ENCODE measurements at regions not wholly inside any gene's neighbourhood (a gene's known extent, or its start where the extent isn't known, plus 50 kb on each side); places are given as distances from the start of the nearest gene placed in this dataset.

DNA sequence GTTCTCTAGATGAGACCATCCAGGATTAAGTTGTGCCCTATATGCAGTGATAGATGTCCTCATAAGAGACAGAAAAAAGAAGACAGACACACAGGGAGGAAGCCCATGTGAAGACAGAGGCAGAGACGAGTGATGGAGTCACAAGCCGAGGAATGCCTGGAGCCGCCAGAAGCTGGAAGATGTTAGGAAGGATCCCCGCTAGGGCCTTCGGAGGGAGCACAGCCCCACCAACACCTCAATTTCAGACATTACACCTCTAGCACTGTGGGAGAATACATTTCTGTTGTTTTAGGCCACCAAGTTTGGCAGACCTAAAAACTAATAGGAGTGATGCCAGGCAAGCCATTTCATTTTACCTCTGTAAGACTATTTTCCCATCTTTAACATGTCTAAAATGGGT is 458.5 kb downstream of the MED13L start:
- CTCF ChIA-PET: no interaction called here
- DNase-seq (no peak), ATAC-seq (no peak)
- no peaks in the 10 kb centered on the region for H3K9me3 Mint-ChIP-seq (ENCODE audit: low read depth)
- no peak overlapping the region for H3K4me3 Mint-ChIP-seq
- H3K36me3 Mint-ChIP-seq: no peaks in the 10 kb centered on the region
- no peaks in the 10 kb centered on the region for H3K27me3 Mint-ChIP-seq
- H3K4me1 Mint-ChIP-seq: no peaks in the 10 kb centered on the region
- no peak overlapping the region for H3K27ac Mint-ChIP-seq

DNA sequence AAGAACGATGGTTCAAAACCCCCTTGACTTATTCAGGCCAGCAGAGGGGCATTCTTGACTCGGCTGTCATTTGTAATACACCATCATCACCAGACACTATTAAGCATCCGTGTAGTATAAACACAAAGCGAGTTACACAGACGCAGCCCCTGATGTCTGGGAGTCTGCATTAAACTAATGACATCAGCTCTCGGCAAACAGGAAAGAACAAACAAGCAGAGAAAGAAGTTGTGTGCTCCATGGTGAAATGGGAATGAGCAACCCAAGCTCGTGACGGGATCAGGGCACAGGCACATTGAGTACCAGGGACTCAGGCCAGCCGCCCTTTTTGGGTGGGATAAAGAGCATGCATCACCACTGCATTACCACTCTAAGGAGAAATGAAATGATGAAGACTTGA is 460.1 kb downstream of the MED13L start:
- Mint-ChIP-seq H3K9me3 (ENCODE audit: low read depth) (peaks cover under 1% of the 10 kb centered on the region), H3K4me3 (no peak overlapping the region), H3K4me1 (no peaks in the 10 kb centered on the region), H3K27me3 (no peaks in the 10 kb centered on the region), H3K27ac (no peak overlapping the region), H3K36me3 (no peaks in the 10 kb centered on the region)
- CTCF ChIA-PET: no interaction called here
- no peak for DNase-seq
- no peak for ATAC-seq

DNA sequence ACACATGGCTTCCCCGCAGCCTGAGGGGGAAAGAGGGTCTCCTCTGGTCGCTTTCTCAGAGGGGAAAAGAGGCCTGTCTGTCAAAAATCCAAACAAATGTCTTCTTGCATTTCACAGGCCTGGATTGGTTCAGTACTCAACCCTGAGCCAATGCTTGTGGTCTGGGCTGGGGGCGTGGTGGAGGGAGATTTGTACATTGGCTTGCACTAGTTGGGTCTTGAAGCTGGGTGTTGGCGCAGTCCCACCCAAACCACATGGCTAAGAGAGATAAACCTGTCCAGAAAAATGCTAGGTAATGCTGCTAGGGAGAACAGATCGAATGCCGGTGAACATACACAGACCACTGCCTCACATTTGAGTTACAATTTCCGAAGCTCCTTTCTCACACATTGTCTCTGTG is 461.6 kb downstream of the MED13L start:
- CTCF ChIA-PET: no interaction called here

DNA sequence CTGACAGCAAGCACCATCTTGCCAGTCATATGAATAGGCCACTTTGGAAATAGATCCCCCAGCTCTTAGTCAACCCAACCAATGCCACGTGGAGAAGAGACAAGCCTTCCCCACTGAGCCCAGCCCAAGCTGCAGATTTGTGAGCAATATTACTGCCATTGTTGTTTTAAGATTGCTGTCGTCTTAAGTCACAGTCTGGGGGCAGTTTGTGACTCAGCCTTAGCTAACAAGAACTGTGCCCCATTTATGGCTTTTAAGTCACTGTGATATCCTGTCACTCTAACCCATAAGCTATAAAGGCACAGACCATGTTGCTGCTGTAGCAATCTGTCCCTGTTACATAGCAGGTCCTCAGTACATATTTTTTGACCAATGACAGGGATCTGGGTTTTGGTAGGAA is 464.2 kb downstream of the MED13L start:
- Mint-ChIP-seq H3K9me3 (ENCODE audit: low read depth) (peaks cover 6% of the 10 kb centered on the region), H3K27me3 (no peaks in the 10 kb centered on the region), H3K4me1 (no peaks in the 10 kb centered on the region), H3K36me3 (no peaks in the 10 kb centered on the region), H3K27ac (no peak overlapping the region), H3K4me3 (no peak overlapping the region)
- no peak for ATAC-seq
- no peak for DNase-seq
- CTCF ChIA-PET: no interaction called here

More for the DNA sequence above, 461.6 kb downstream of the MED13L start:
- no peak overlapping the region for H3K4me3 Mint-ChIP-seq
- DNase-seq (no peak), ATAC-seq (no peak)
- no peak overlapping the region for H3K27ac Mint-ChIP-seq
- no peaks in the 10 kb centered on the region for H3K36me3 Mint-ChIP-seq
- H3K4me1 Mint-ChIP-seq: no peaks in the 10 kb centered on the region
- no peaks in the 10 kb centered on the region for H3K27me3 Mint-ChIP-seq
- H3K9me3 Mint-ChIP-seq (ENCODE audit: low read depth): peaks cover 6% of the 10 kb centered on the region

DNA sequence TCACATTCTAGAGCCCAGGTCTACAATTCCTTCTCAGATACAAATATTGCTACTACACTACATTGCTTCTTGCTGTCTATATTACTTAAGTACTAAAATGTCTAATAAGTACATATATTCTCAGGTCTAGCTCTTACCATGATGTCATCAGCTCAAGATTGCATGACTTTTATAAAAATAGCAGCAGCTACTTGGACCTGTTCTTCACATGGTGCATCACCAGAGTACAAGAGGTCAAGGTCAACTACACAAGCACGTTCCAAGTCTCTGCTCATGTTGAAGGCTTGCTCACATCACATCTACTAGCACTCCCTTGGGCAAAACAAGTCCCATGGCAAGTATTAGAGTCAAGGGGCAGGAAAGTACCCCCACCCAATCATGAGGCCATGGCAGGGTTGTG is 465.6 kb downstream of the MED13L start:
- DNase-seq (no peak), ATAC-seq (no peak)
- Mint-ChIP-seq H3K27ac (no peak overlapping the region), H3K9me3 (ENCODE audit: low read depth) (peaks cover 6% of the 10 kb centered on the region), H3K4me3 (no peak overlapping the region), H3K27me3 (no peaks in the 10 kb centered on the region), H3K4me1 (no peaks in the 10 kb centered on the region), H3K36me3 (no peaks in the 10 kb centered on the region)
- CTCF ChIA-PET: no interaction called here

DNA sequence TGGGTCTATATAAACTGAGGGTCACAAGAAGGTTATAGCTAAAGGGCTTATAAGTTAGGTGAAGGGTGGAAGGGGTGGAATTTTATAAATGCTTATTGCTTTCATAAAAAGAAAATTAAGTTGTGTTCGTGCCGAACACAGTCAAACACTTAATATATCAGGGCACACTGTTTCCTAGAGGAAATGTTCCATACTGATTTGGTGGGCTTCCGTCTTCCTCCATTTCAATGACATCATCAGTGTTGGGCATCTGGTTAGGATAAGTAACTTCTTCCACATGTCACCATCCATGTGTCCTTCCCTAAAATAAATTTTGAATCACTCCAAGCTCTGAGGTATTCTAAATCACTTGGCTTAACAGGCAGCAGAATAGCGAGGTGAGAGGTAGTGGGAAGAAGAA is 466.4 kb downstream of the MED13L start:
- no peak overlapping the region for H3K27ac Mint-ChIP-seq
- H3K4me3 Mint-ChIP-seq: no peak overlapping the region
- H3K9me3 Mint-ChIP-seq (ENCODE audit: low read depth): peaks cover 6% of the 10 kb centered on the region
- H3K27me3 Mint-ChIP-seq: no peaks in the 10 kb centered on the region
- no peaks in the 10 kb centered on the region for H3K4me1 Mint-ChIP-seq
- no peak for ATAC-seq
- no peaks in the 10 kb centered on the region for H3K36me3 Mint-ChIP-seq
- DNase-seq: no peak
- CTCF ChIA-PET: no interaction called here

DNA sequence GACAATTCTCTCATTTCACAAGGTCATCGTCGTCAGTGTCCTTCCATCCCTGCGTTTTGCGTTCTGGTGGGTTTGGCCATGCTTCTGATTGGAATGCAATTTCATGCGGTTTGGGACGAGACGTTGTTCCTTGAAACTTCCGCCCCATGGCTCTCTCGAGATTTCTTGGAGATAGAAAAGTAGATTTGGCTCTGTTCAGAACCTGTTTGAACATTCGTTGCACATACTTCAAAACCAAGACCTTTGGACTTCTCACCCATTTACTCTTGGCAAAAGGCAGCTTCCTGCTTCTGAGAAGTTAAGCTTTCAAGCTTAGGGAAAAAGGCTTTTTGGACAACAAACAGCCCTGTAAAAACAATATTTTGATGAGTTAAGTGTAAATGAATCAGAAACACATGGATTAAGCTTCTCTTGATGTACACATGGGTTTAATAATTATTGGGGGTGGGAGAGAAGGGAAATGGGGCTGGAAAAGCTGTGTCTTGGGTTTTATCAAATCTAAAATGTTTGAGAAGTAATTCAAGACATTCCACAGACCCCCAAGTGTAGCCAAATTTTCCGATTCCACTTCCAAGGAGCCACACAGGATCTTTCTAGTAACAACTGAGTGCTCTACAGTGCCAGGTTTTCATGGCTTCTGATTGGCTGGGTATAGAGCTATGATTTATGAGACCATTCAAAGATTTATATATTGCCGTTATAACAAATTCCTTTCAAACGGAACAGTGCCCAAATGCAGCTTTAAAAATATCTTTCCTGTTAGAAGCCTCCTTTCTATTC is 467.2 kb downstream of the MED13L start:
- Mint-ChIP-seq H3K36me3 (no peaks in the 10 kb centered on the region), H3K27ac (no peak overlapping the region), H3K4me3 (no peak overlapping the region), H3K27me3 (no peaks in the 10 kb centered on the region), H3K9me3 (ENCODE audit: low read depth) (peaks cover 6% of the 10 kb centered on the region), H3K4me1 (no peaks in the 10 kb centered on the region)
- ATAC-seq: no peak
- no peak for DNase-seq
- CTCF ChIA-PET: no interaction called here

DNA sequence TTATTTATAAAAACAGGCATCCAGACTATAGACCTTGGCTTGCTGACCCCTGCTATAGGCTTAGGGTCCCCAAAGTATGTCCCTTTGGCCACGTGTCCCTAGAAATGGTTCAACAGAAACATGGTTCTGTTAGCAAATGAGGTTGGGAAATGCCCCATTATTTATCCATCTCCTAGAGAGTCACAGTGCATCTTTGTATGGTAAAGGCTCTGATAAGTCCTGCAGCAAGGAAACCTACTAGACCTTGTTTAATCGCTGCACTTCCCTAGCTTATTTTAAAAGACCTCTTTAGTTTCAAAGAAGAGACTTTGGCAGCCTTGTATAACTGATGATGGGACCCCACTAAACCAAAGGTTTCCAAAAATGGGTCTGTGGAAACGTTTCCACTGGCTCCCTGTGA is 471.5 kb downstream of the MED13L start:
- H3K4me1 Mint-ChIP-seq: no peaks in the 10 kb centered on the region
- H3K27ac Mint-ChIP-seq: no peak overlapping the region
- no peaks in the 10 kb centered on the region for H3K27me3 Mint-ChIP-seq
- H3K9me3 Mint-ChIP-seq (ENCODE audit: low read depth): no peaks in the 10 kb centered on the region
- CTCF ChIA-PET: no interaction called here
- DNase-seq (no peak), ATAC-seq (no peak)
- no peaks in the 10 kb centered on the region for H3K36me3 Mint-ChIP-seq
- H3K4me3 Mint-ChIP-seq: no peak overlapping the region

DNA sequence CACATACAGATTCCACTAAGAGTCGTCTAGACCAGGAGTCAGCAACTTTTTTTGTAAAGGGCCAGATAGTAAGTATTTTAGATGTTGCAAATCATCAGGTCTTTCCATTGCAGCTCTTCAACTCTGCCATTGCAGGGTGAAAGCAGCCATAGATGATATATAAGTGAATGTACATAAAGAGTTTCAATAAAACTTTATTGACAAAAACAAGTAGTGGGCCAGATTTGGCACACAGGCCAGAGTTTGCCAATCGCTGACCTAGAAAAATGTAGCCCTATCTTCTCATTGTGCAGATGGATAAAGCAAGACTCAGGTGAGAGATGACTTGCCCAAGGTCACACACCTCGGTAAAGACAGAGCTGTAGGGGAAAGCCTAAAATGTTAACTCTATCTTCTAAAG is 474.7 kb downstream of the MED13L start:
- Mint-ChIP-seq H3K4me1 (no peaks in the 10 kb centered on the region), H3K27ac (no peak overlapping the region), H3K36me3 (no peaks in the 10 kb centered on the region), H3K27me3 (no peaks in the 10 kb centered on the region), H3K4me3 (no peak overlapping the region), H3K9me3 (ENCODE audit: low read depth) (peaks cover 4% of the 10 kb centered on the region)
- CTCF ChIA-PET: no interaction called here
- DNase-seq (no peak), ATAC-seq (no peak)

DNA sequence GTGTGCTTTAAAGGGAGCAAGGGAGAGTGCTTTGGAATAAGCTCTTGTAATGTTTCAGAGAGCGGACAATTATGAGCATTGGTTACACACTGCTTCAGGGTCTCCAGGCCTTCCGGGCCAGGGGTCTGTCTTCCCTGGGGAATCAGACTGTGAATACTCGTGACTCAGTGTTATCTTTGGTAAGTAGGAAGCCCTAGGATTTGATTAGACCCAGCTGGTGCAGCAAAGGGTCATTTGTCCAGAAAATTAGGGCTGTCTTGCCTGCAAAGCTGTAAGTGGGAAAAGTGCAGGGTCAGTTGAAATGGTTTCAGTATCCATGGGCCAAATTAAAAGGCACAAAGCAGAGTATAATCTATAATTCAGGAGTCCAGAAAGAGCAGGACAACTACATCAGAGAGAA is 475.6 kb downstream of the MED13L start:
- Mint-ChIP-seq H3K27ac (no peak overlapping the region), H3K9me3 (ENCODE audit: low read depth) (peaks cover 4% of the 10 kb centered on the region), H3K36me3 (no peaks in the 10 kb centered on the region), H3K4me3 (no peak overlapping the region), H3K27me3 (no peaks in the 10 kb centered on the region), H3K4me1 (no peaks in the 10 kb centered on the region)
- ATAC-seq (no peak), DNase-seq (no peak)
- CTCF ChIA-PET: no interaction called here

DNA sequence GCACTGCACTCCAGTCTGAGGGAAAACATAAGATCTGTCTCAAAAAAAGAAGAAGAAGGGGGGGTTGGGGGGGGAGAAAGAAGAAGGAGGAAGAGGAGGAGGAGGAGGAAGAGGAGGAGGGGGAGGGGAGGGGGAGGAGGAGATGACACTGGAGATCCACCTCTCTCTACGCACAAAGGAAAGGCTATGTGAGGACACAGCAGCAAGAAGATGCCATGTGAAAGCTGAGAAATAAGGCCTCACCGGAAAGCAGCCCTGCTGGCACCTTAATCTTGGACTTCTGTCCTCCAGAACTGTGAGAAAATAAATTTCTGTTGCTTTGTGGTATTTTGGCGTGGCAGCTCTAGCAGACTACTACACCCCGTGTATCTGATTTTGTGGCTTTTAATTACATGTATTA is 477.9 kb downstream of the MED13L start:
- no peak overlapping the region for H3K27ac Mint-ChIP-seq
- peaks cover 4% of the 10 kb centered on the region for H3K9me3 Mint-ChIP-seq (ENCODE audit: low read depth)
- DNase-seq: no peak
- no peak overlapping the region for H3K4me3 Mint-ChIP-seq
- ATAC-seq: no peak
- H3K4me1 Mint-ChIP-seq: no peaks in the 10 kb centered on the region
- no peaks in the 10 kb centered on the region for H3K27me3 Mint-ChIP-seq
- CTCF ChIA-PET: no interaction called here
- H3K36me3 Mint-ChIP-seq: no peaks in the 10 kb centered on the region

DNA sequence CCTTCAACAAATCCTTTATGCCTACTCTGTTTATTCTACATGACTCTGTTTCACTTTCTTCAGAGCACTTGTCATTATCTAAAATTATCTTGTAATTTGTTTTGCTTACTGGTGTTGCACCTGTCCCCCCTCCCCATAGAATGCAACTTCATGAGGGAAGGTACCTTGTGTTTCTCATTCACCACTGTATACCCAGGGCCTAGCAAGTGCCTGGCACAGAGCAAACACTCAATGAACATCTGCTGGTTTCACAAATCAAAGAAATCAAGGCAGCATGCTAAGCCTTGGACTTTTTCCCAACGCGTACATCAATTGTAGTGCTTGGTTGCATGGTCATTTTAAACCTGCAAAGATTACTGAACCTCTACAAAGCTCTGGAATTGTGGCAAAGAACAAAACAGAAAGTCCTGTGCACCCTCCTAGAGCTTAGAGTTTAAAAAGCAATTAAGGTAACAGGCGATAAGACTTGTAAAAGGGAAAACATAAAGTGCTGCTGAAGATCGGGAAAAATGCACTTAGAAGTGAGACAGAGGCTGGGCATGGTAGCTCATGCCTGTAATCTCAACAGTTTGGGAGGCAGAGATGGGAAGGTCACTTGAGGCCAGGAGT is 479.1 kb downstream of the MED13L start:
- Mint-ChIP-seq H3K9me3 (ENCODE audit: low read depth) (peaks cover 4% of the 10 kb centered on the region), H3K36me3 (no peaks in the 10 kb centered on the region), H3K27ac (no peak overlapping the region), H3K4me3 (no peak overlapping the region), H3K27me3 (no peaks in the 10 kb centered on the region), H3K4me1 (no peaks in the 10 kb centered on the region)
- ATAC-seq: no peak
- CTCF ChIA-PET: no interaction called here
- no peak for DNase-seq

DNA sequence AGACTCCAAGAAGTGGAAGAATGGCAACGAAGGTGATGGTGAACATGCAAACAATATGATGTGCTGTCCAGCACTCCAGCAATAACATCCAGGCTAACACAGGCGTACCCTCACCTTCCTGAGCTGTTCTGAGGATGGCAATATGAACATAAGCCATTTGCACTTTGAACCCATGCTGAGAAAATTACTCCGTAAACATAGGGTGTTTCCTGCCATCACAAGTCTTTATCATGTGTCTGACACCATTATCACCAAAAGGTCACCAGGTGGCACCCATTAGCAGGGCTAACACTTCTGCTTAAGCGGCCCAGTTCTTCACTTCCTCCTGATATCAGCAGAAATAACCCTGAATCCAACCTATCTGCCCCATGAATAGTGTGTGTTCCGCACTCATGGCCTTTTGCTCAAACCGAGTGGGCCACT is 482.8 kb downstream of the MED13L start:
- Mint-ChIP-seq H3K27ac (no peak overlapping the region), H3K9me3 (ENCODE audit: low read depth) (no peaks in the 10 kb centered on the region), H3K4me3 (no peak overlapping the region), H3K4me1 (no peaks in the 10 kb centered on the region), H3K27me3 (no peaks in the 10 kb centered on the region), H3K36me3 (no peaks in the 10 kb centered on the region)
- CTCF ChIA-PET: no interaction called here
- DNase-seq (no peak), ATAC-seq (no peak)

DNA sequence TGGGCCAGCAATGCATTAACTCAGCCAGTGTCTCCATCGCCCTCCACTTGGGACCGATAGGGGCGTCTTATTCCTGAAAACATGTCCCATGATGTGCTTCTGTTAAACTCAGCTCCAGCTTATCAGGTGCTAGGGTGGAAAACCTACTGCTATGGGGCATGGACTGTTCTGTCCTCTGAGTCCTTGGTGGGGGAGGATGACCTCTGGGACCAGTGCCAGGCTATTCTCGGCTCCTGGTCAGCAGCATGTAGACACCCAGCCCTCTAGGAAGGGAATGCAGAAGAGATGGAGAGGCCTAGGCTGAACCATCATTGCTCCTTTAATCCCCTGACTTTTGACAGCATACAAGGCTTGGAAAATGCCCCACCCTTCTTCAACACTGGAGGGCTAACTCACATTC is 486.2 kb downstream of the MED13L start:
- H3K27ac Mint-ChIP-seq: no peak overlapping the region

More for the DNA sequence above, 486.2 kb downstream of the MED13L start:
- Mint-ChIP-seq H3K27me3 (no peaks in the 10 kb centered on the region), H3K36me3 (no peaks in the 10 kb centered on the region), H3K4me3 (no peak overlapping the region), H3K9me3 (ENCODE audit: low read depth) (no peaks in the 10 kb centered on the region), H3K4me1 (no peaks in the 10 kb centered on the region)
- ATAC-seq: no peak
- no peak for DNase-seq
- CTCF ChIA-PET: no interaction called here

Data from activated CD8-positive, alpha-beta memory T cell treated with anti-CD3 and anti-CD28 coated beads, Interleukin-2, amount 10 ng/mL, durations not matched to agents 7 days and 5 days (primary cell).